ENCODE measurements at regions not wholly inside any gene's neighbourhood (a gene's known extent, or its start where the extent isn't known, plus 50 kb on each side); places are given as distances from the start of the nearest gene placed in this dataset.
"Not testable (repeated sequence)": the region's sequence is repeated elsewhere in the genome, so short reads cannot be mapped to it uniquely, and the experiment has no call there.

GRCh38 chr1:83418558-83418957, 580.4 kb downstream of the TTLL7 start:
- TF ChIP-seq CTCF (IDR thresholded peaks at IDR 0.05) (no peak), POLR2A (IDR thresholded peaks at IDR 0.05) (no peak)
- WGBS, 4 donors = 93 to 98% (median 96%) methylated on average over 1 of the region's 1 CpG
- no peaks in the 10 kb centered on the region for H3K4me1 ChIP-seq
- H3K27ac ChIP-seq = no peak overlapping the region
- ATAC-seq (no peak), DNase-seq (no peak)
- no peaks in the 10 kb centered on the region for H3K27me3 ChIP-seq
- H3K36me3 ChIP-seq = no peaks in the 10 kb centered on the region
- intact Hi-C loops (cut with DNase I) = no loop called here
- no peaks in the 10 kb centered on the region for H3K9me3 ChIP-seq
- no peak overlapping the region for H3K4me3 ChIP-seq

GRCh38 chr1:83413839-83414107, 585.2 kb downstream of the TTLL7 start:
- H3K27me3 ChIP-seq; intact Hi-C loops (cut with DNase I); H3K4me3 ChIP-seq; H3K4me1 ChIP-seq; DNase-seq; H3K9me3 ChIP-seq; H3K36me3 ChIP-seq; H3K27ac ChIP-seq; ATAC-seq: not testable (repeated sequence)
- 25 to 67% (median 59%) methylated on average over 2 to 3 of the region's 6 CpGs for WGBS, 4 donors

- WGBS, 4 donors = 69 to 76% (median 71%) methylated on average over 5 of the region's 6 CpGs
- peak in 1 of 4 donors; percentile 52 for ATAC-seq
- H3K4me3 ChIP-seq; DNase-seq; H3K27me3 ChIP-seq; H3K36me3 ChIP-seq; H3K4me1 ChIP-seq; H3K9me3 ChIP-seq; H3K27ac ChIP-seq; intact Hi-C loops (cut with DNase I): not testable (repeated sequence)
Measured at GRCh38 chr1:83410746-83411413, 588.1 kb downstream of the TTLL7 start.

GRCh38 chr1:83406693-83407371, 592.1 kb downstream of the TTLL7 start:
- H3K27ac ChIP-seq; H3K4me1 ChIP-seq; intact Hi-C loops (cut with DNase I); DNase-seq; H3K4me3 ChIP-seq; H3K36me3 ChIP-seq; H3K9me3 ChIP-seq; ATAC-seq; H3K27me3 ChIP-seq: not testable (repeated sequence)
- 80 to 90% (median 89%) methylated on average over 3 of the region's 7 CpGs for WGBS, 4 donors

GRCh38 chr1:83405789-83406188, 593.1 kb downstream of the TTLL7 start:
- DNase-seq; H3K36me3 ChIP-seq; H3K4me1 ChIP-seq; H3K4me3 ChIP-seq; H3K27me3 ChIP-seq; intact Hi-C loops (cut with DNase I); H3K27ac ChIP-seq; ATAC-seq; H3K9me3 ChIP-seq: not testable (repeated sequence)
- 82 to 95% (median 89%) methylated on average over 1 of the region's 1 CpG for WGBS, 4 donors

GRCh38 chr1:83403500-83403899, 595.4 kb downstream of the TTLL7 start:
- intact Hi-C loops (cut with DNase I) = not testable (repeated sequence)

GRCh38 chr1:83401146-83401545, 597.8 kb downstream of the TTLL7 start:
- ATAC-seq; DNase-seq; H3K9me3 ChIP-seq; H3K4me3 ChIP-seq; H3K27me3 ChIP-seq; H3K27ac ChIP-seq; intact Hi-C loops (cut with DNase I); H3K36me3 ChIP-seq; H3K4me1 ChIP-seq: not testable (repeated sequence)
- WGBS, 4 donors = 94 to 100% (median 95%) methylated on average over 1 of the region's 1 CpG

More at GRCh38 chr1:83403500-83403899, 595.4 kb downstream of the TTLL7 start:
- not testable (repeated sequence) for H3K4me1 ChIP-seq, ATAC-seq, H3K4me3 ChIP-seq, H3K27me3 ChIP-seq, H3K9me3 ChIP-seq, H3K36me3 ChIP-seq, H3K27ac ChIP-seq, DNase-seq
- 74 to 90% (median 85%) methylated on average over 7 of the region's 7 CpGs for WGBS, 4 donors

GRCh38 chr1:83400173-83400572, 598.8 kb downstream of the TTLL7 start:
- H3K27ac ChIP-seq; H3K9me3 ChIP-seq; H3K4me3 ChIP-seq; H3K27me3 ChIP-seq; H3K36me3 ChIP-seq; ATAC-seq; intact Hi-C loops (cut with DNase I); DNase-seq; H3K4me1 ChIP-seq: not testable (repeated sequence)

GRCh38 chr1:83398125-83398524, 600.8 kb downstream of the TTLL7 start:
- H3K4me3 ChIP-seq; H3K9me3 ChIP-seq; intact Hi-C loops (cut with DNase I); H3K27ac ChIP-seq; ATAC-seq; H3K4me1 ChIP-seq; DNase-seq; H3K27me3 ChIP-seq; H3K36me3 ChIP-seq: not testable (repeated sequence)

- ATAC-seq = peak in 1 of 4 donors; percentile 11
- H3K4me1 ChIP-seq; H3K27me3 ChIP-seq; DNase-seq; H3K9me3 ChIP-seq; H3K27ac ChIP-seq; H3K36me3 ChIP-seq; H3K4me3 ChIP-seq; intact Hi-C loops (cut with DNase I): not testable (repeated sequence)
- WGBS, 4 donors = 66 to 88% (median 81%) methylated on average over 5 of the region's 5 CpGs
Measured at GRCh38 chr1:83395130-83395529, 603.8 kb downstream of the TTLL7 start.
